WTC11 (cell line): ENCODE measurements at regions not wholly inside any gene's neighbourhood (a gene's known extent, or its start where the extent isn't known, plus 50 kb on each side); places are given as distances from the start of the nearest gene placed in this dataset.

Experiments used
- CREM ChIP-seq: sonication (generic); formaldehyde crosslinking; IDR thresholded peaks from 2 replicates; pipeline ENCODE4 v1.8.1; 2022; ENCODE audit warnings: mild to moderate bottlenecking, missing genetic modification reagents, moderate library complexity
- FOXJ3 ChIP-seq: sonication (generic); formaldehyde crosslinking; IDR thresholded peaks from 2 replicates; pipeline ENCODE4 v1.9.0; 2021; ENCODE audit warnings: missing genetic modification reagents, mild to moderate bottlenecking, borderline replicate concordance
- GABPB1 ChIP-seq: sonication (generic); formaldehyde crosslinking; IDR thresholded peaks from 2 replicates; pipeline ENCODE4 v1.8.1; 2023; ENCODE audit warnings: mild to moderate bottlenecking, missing genetic modification reagents
- IRF2 ChIP-seq: sonication (generic); formaldehyde crosslinking; IDR thresholded peaks from 2 replicates; pipeline ENCODE4 v1.8.0; 2022; ENCODE audit warnings: low read depth, missing genetic modification reagents, borderline replicate concordance
- NFYB ChIP-seq: sonication (generic); formaldehyde crosslinking; conservative IDR thresholded peaks from 2 replicates; pipeline ENCODE4 v1.8.0; 2022; ENCODE audit warnings: low read depth, missing genetic modification reagents
- NR3C1 ChIP-seq: sonication (generic); formaldehyde crosslinking; conservative IDR thresholded peaks from 2 replicates; pipeline ENCODE4 v1.8.1; 2023; ENCODE audit warnings: low read depth, mild to moderate bottlenecking, missing genetic modification reagents
- SP1 ChIP-seq: sonication (generic); formaldehyde crosslinking; conservative IDR thresholded peaks from 2 replicates; pipeline ENCODE4 v1.8.1; 2022; ENCODE audit warnings: missing genetic modification reagents
- ZNF219 ChIP-seq: sonication (generic); formaldehyde crosslinking; IDR thresholded peaks from 2 replicates; pipeline ENCODE4 v1.8.0; 2023; ENCODE audit warnings: missing genetic modification reagents, mild to moderate bottlenecking, borderline replicate concordance
- ZNF423 ChIP-seq: fragments of 250-450 bp; sonication (Bioruptor Pico); IDR thresholded peaks from 2 replicates; pipeline ENCODE4 v2.1.2; 2022; ENCODE audit warnings: mild to moderate bottlenecking, moderate library complexity
- TF ChIP-seq, protein P1 (sequence below): fragments of 200-600 bp; IDR thresholded peaks from 2 replicates; pipeline ENCODE4 v1.8.0; 2022; ENCODE audit warnings: antibody characterized with exemption
- TF ChIP-seq, protein P2 (sequence below): sonication (generic); formaldehyde crosslinking; IDR thresholded peaks from 2 replicates; pipeline ENCODE4 v1.8.1; 2023; ENCODE audit warnings: mild to moderate bottlenecking, missing genetic modification reagents, moderate library complexity
- TF ChIP-seq, protein P3 (sequence below): sonication (generic); formaldehyde crosslinking; IDR thresholded peaks from 2 replicates; pipeline ENCODE4 v1.8.1; 2022; ENCODE audit warnings: missing genetic modification reagents, borderline replicate concordance

DNA sequence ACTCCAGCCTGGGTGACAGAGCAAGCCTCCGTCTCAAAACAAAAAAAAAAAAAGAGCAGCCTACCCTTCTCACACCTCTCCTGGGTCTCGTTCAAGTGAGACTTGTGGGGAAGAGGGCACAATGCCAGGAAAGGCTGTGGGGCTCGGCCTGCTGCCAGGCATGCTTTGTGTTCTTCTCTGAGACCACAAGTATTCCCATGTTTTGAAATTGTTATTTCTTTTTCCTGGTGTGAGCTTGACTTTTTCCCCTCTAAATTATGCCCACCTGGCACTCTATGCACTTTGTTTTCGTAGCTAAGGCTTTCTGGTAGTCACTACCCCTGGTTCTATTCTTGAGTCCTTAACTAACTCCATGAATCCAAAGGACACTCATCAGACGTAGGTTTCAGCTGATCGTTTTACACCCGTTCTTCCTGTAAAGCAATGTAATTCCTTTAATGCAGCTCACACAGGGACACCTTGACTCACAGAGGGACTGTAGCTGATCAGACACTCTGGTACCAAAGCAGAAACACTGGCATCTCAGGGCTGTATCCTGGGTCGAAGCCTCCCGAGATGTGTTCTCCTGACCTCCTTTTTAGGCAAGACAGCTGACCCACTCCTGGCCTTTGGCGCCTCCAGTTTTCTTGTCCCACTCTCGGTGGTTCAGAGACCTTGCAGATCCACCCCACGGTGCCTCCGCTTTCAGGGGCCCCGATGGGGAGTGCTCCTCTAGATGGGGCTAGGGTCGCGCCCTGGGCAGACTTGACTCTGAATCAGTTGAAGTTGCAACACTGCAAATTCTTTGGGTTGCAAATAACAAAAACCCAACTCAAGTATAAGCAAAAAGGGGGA lies 193.3 kb upstream of the AGAP1 start:
- TF ChIP-seq GABPB1 (no peak), FOXJ3 (no peak), ZNF423 (CRISPR knock-in tag) (no peak), SP1 (CRISPR knock-in tag) (no peak), NFYB (no peak), NR3C1 (no peak), ZNF219 (CRISPR knock-in tag) (no peak), IRF2 (CRISPR knock-in tag) (no peak), CREM (no peak)
- TF ChIP-seq, protein P1, sequence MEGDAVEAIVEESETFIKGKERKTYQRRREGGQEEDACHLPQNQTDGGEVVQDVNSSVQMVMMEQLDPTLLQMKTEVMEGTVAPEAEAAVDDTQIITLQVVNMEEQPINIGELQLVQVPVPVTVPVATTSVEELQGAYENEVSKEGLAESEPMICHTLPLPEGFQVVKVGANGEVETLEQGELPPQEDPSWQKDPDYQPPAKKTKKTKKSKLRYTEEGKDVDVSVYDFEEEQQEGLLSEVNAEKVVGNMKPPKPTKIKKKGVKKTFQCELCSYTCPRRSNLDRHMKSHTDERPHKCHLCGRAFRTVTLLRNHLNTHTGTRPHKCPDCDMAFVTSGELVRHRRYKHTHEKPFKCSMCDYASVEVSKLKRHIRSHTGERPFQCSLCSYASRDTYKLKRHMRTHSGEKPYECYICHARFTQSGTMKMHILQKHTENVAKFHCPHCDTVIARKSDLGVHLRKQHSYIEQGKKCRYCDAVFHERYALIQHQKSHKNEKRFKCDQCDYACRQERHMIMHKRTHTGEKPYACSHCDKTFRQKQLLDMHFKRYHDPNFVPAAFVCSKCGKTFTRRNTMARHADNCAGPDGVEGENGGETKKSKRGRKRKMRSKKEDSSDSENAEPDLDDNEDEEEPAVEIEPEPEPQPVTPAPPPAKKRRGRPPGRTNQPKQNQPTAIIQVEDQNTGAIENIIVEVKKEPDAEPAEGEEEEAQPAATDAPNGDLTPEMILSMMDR = no peak
- TF ChIP-seq, protein P2, sequence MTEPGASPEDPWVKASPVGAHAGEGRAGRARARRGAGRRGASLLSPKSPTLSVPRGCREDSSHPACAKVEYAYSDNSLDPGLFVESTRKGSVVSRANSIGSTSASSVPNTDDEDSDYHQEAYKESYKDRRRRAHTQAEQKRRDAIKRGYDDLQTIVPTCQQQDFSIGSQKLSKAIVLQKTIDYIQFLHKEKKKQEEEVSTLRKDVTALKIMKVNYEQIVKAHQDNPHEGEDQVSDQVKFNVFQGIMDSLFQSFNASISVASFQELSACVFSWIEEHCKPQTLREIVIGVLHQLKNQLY (CRISPR knock-in tag) = no peak
- TF ChIP-seq, protein P3, sequence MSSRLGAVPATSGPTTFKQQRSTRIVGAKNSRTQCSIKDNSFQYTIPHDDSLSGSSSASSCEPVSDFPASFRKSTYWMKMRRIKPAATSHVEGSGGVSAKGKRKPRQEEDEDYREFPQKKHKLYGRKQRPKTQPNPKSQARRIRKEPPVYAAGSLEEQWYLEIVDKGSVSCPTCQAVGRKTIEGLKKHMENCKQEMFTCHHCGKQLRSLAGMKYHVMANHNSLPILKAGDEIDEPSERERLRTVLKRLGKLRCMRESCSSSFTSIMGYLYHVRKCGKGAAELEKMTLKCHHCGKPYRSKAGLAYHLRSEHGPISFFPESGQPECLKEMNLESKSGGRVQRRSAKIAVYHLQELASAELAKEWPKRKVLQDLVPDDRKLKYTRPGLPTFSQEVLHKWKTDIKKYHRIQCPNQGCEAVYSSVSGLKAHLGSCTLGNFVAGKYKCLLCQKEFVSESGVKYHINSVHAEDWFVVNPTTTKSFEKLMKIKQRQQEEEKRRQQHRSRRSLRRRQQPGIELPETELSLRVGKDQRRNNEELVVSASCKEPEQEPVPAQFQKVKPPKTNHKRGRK (CRISPR knock-in tag) = no peak
